ENCODE measurements at regions not wholly inside any gene's neighbourhood (a gene's known extent, or its start where the extent isn't known, plus 50 kb on each side); places are given as distances from the start of the nearest gene placed in this dataset.

- TF ChIP-seq CTCF (IDR thresholded peaks at IDR 0.05; ENCODE audit: control extremely low read depth in 1 of 3, insufficient read depth in 1 of 3, low read depth in 1 of 3, low read length in 3 of 3) (no peak; a peak in 1 of 4 replicates), RFX5 (IDR thresholded peaks at IDR 0.05; ENCODE audit: borderline replicate concordance, low read depth, low read length) (no peak), GABPA (IDR thresholded peaks at IDR 0.05; ENCODE audit: borderline replicate concordance, insufficient read depth, low read length) (no peak)
These were observed 661.2 kb downstream of the SLC16A7 start for GRCh38 chr12:60257063-60257462.
